Body of pancreas (tissue), 4 donors: ENCODE measurements at regions not wholly inside any gene's neighbourhood (a gene's known extent, or its start where the extent isn't known, plus 50 kb on each side); places are given as distances from the start of the nearest gene placed in this dataset.

Source experiments
- ATAC-seq: fragments of 150-250 bp; one replicate; pipeline ENCODE4 v1.9.1; 2016
- DNase-seq, 4 donors: peaks; one replicate each; pipeline ENCODE4 v3.0.0-alpha.2; 2019
- H3K27ac ChIP-seq, 4 donors: fragments of 200-600 bp; sonication (generic); 1 replicate in 3 of 4; 2 replicates in 1 of 4; pipeline versions ENCODE4 v1.5.1 to v1.6.1; 2016 to 2019; ENCODE audit warnings: mild to moderate bottlenecking in 1 of 4, mixed read lengths in 1 of 4, moderate library complexity in 1 of 4
- H3K27me3 ChIP-seq, 2 donors: fragments of 200-600 bp; sonication (generic); one replicate each; pipeline ENCODE4 v1.6.0; 2016; ENCODE audit warnings: mild to moderate bottlenecking in 1 of 2
- H3K36me3 ChIP-seq, 2 donors: fragments of 200-600 bp; sonication (generic); replicated peaks in 1 of 2; 2 replicates each; pipeline ENCODE4 v1.5.1; 2016; ENCODE audit warnings: low read depth in 2 of 2; ENCODE audit not compliant: insufficient read depth in 1 of 2
- H3K4me1 ChIP-seq: fragments of 200-600 bp; sonication (generic); one replicate; pipeline ENCODE4 v1.6.0; 2016
- H3K4me3 ChIP-seq, 2 donors: fragments of 200-600 bp; sonication (generic); 1 replicate in 1 of 2; 2 replicates in 1 of 2; pipeline ENCODE4 v1.5.1; 2016 to 2019
- H3K9me3 ChIP-seq, 3 donors: fragments of 200-600 bp; sonication (generic); 1 replicate in 2 of 3; 2 replicates in 1 of 3; pipeline ENCODE4 v1.5.1; 2016
- CTCF ChIP-seq, 7 experiments: fragments of 450-650 bp in 4 of 7; fragments of 200-600 bp in 3 of 7; sonication (generic) in 3 of 7; IDR thresholded peaks; one replicate each; pipeline ENCODE4 v1.5.1; 2016 to 2019; ENCODE audit warnings: antibody characterized with exemption in 7 of 7
- POLR2A ChIP-seq, 3 donors: fragments of 450-650 bp; IDR thresholded peaks; one replicate each; pipeline ENCODE4 v1.6.1; 2016; ENCODE audit warnings: antibody characterized with exemption in 3 of 3, mild to moderate bottlenecking in 2 of 3
- WGBS, 2 donors: methylation state at CpG; one replicate each; pipeline ENCODE4 v1.1.5; 2017; 5-methylcytosine and 5-hydroxymethylcytosine counted together
- intact Hi-C: fragments of 100-400 bp; cut with DNase I; formaldehyde crosslinking; loops from one replicate; pipeline ENCODE4 v1.15.1; 2023

- peak overlapping the region in 2 of 4 donors; percentile 17 to 73 for H3K27ac ChIP-seq
- WGBS, 2 donors = 82 to 85% methylated on average over 2 of the region's 2 CpGs
- H3K4me3 ChIP-seq = no peak overlapping the region
- DNase-seq (no peak), ATAC-seq (no peak)
- H3K4me1 ChIP-seq = peaks cover 32% of the 10 kb centered on the region
- TF ChIP-seq POLR2A (IDR thresholded peaks at IDR 0.05) (no peak), CTCF (IDR thresholded peaks at IDR 0.05) (no peak)
- no peaks in the 10 kb centered on the region for H3K36me3 ChIP-seq
- no peaks in the 10 kb centered on the region for H3K9me3 ChIP-seq
- intact Hi-C loops = no loop called here
- no peaks in the 10 kb centered on the region for H3K27me3 ChIP-seq
Measured at GRCh38 chr1:168905633-168906032, 176.6 kb upstream of the DPT start.

GRCh38 chr1:168906367-168906766 lies 177.4 kb upstream of the DPT start:
- intact Hi-C loops = no loop called here
- Histone ChIP-seq H3K4me3 (no peak overlapping the region), H3K36me3 (no peaks in the 10 kb centered on the region), H3K27ac (peak overlapping the region; percentile 54 to 78 (median 64)), H3K4me1 (peaks cover 32% of the 10 kb centered on the region), H3K9me3 (no peaks in the 10 kb centered on the region), H3K27me3 (no peaks in the 10 kb centered on the region)
- no peak for ATAC-seq
- TF ChIP-seq POLR2A (IDR thresholded peaks at IDR 0.05) (no peak), CTCF (IDR thresholded peaks at IDR 0.05) (no peak)
- 40 to 47% methylated on average over 2 of the region's 2 CpGs for WGBS, 2 donors
- DNase-seq = no peak

GRCh38 chr1:168907053-168907452 lies 178.0 kb upstream of the DPT start:
- intact Hi-C loops = no loop called here

GRCh38 chr1:168907786-168908348 lies 178.9 kb upstream of the DPT start:
- DNase-seq (no peak), ATAC-seq (no peak)
- intact Hi-C loops = no loop called here
- Histone ChIP-seq H3K9me3 (no peaks in the 10 kb centered on the region), H3K27ac (peak overlapping the region; percentile 54 to 78 (median 64)), H3K36me3 (no peaks in the 10 kb centered on the region), H3K4me3 (no peak overlapping the region), H3K27me3 (no peaks in the 10 kb centered on the region), H3K4me1 (peaks cover 32% of the 10 kb centered on the region)
- TF ChIP-seq CTCF (IDR thresholded peaks at IDR 0.05) = no peak
- TF ChIP-seq POLR2A (IDR thresholded peaks at IDR 0.05) = no peak

More at GRCh38 chr1:168907053-168907452, 178.0 kb upstream of the DPT start:
- 16 to 19% methylated on average over 5 of the region's 5 CpGs for WGBS, 2 donors
- Histone ChIP-seq H3K4me1 (peaks cover 32% of the 10 kb centered on the region), H3K4me3 (no peak overlapping the region), H3K27ac (peak overlapping the region; percentile 54 to 78 (median 64)), H3K27me3 (no peaks in the 10 kb centered on the region), H3K9me3 (no peaks in the 10 kb centered on the region), H3K36me3 (no peaks in the 10 kb centered on the region)
- DNase-seq (peak in 3 of 4 donors; percentile 25 to 43 (median 39)), ATAC-seq (peak; percentile 86)
- TF ChIP-seq POLR2A (IDR thresholded peaks at IDR 0.05) (no peak), CTCF (IDR thresholded peaks at IDR 0.05) (no peak)

- no peak for DNase-seq
- TF ChIP-seq CTCF (IDR thresholded peaks at IDR 0.05) = no peak
- TF ChIP-seq POLR2A (IDR thresholded peaks at IDR 0.05) = no peak
- 73 to 92% methylated on average over 2 of the region's 2 CpGs for whole genome bisulfite sequencing, 2 donors
Measured at GRCh38 chr1:168910403-168910802, 181.4 kb upstream of the DPT start.

More at GRCh38 chr1:168910403-168910802, 181.4 kb upstream of the DPT start:
- no peaks in the 10 kb centered on the region for H3K27me3 ChIP-seq
- no peak for ATAC-seq
- H3K9me3 ChIP-seq = no peaks in the 10 kb centered on the region
- H3K4me3 ChIP-seq = no peak overlapping the region
- intact Hi-C loops = no loop called here
- no peaks in the 10 kb centered on the region for H3K36me3 ChIP-seq
- peaks cover 32% of the 10 kb centered on the region for H3K4me1 ChIP-seq
- H3K27ac ChIP-seq = no peak overlapping the region
